Ovary (tissue), 7 donors: ENCODE measurements at regions not wholly inside any gene's neighbourhood (a gene's known extent, or its start where the extent isn't known, plus 50 kb on each side); places are given as distances from the start of the nearest gene placed in this dataset.

Experiments
- DNase-seq, 5 donors: peaks; one replicate each; pipeline ENCODE4 v3.0.0-alpha.2; 2019 to 2020
- H3K27ac ChIP-seq, 2 donors: fragments of 200-600 bp; one replicate each; pipeline versions ENCODE4 v1.5.1 to v1.8.0; 2019 to 2022
- H3K27me3 ChIP-seq: fragments of 200-600 bp; one replicate; pipeline ENCODE4 v1.8.0; 2022
- H3K36me3 ChIP-seq: fragments of 200-600 bp; sonication (generic); one replicate; pipeline ENCODE4 v1.5.1; 2019
- H3K4me1 ChIP-seq: one replicate; pipeline ENCODE4 v1.8.1; 2013; ENCODE audit warnings: mild to moderate bottlenecking, moderate library complexity; ENCODE audit not compliant: insufficient read depth
- H3K4me3 ChIP-seq: fragments of 200-600 bp; sonication (generic); one replicate; pipeline ENCODE4 v1.5.1; 2017
- H3K9me3 ChIP-seq, 2 donors: fragments of 200-600 bp in 1 of 2; sonication (generic) in 1 of 2; one replicate each; pipeline versions ENCODE4 v1.5.1 to v1.8.1; 2013 to 2019; ENCODE audit warnings: mild to moderate bottlenecking in 1 of 2, moderate library complexity in 1 of 2
- EP300 ChIP-seq: sonication (generic); formaldehyde crosslinking; IDR thresholded peaks from one replicate; pipeline ENCODE4 v1.6.1; 2017; ENCODE audit warnings: antibody characterized with exemption
- POLR2A ChIP-seq: fragments of 450-650 bp; IDR thresholded peaks from one replicate; pipeline ENCODE4 v1.6.1; 2017; ENCODE audit warnings: antibody characterized with exemption, mild to moderate bottlenecking, moderate library complexity
- WGBS, 3 donors: extraction: QIAGEN DNeasy Blood & Tissue Kit in 1 of 3; methylation state at CpG; one replicate each; pipeline versions ENCODE4 v1.1.5 to v1.1.7; 2013 to 2017; 5-methylcytosine and 5-hydroxymethylcytosine counted together
- intact Hi-C, 4 donors: fragments of 100-400 bp; cut with DNase I; formaldehyde crosslinking; loops; one replicate each; pipeline versions ENCODE4 v1.11.0 to v1.15.1; 2022 to 2023
- TF ChIP-seq, protein P1 (sequence below), 3 donors: fragments of 450-650 bp in 2 of 3; fragments of 200-600 bp in 1 of 3; IDR thresholded peaks; one replicate each; pipeline versions ENCODE4 v1.5.1 to v1.8.0; 2016 to 2022; ENCODE audit warnings: antibody characterized with exemption in 3 of 3, mild to moderate bottlenecking in 1 of 3
- donor health status: DM: no; HTN: no; CAD: no; lungs with moderate emphysema.
- donor health status: DM: no; HTN: no; CAD: no.
- donor health status: Bipolar disorder and iron deficiency.
- donor health status: DM: no; HTN: no; CAD: no.
- donor health status: DM: yes; HTN: yes; CAD: no.

DNA sequence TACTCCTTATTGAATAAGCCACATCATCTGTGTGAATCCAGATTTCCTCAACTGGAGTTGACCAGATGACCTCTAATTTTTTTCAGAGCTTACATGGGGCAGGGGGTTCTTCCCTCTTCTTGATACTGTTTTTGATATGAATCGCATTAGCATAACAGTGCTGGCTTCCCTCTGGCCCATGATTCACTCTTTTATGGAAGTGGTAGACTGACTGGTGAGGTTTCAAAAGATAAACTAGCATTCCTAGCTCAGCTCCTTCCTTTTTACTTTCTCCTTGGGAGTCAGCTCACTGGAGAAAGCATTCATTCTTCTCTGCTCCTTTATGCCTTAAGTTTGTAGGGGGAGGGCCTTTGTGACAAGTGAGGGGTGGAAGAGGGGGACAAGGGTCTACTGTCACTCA, 161.0 kb upstream of the FGF13 start:
- H3K4me3 ChIP-seq = no peak overlapping the region
- H3K27ac ChIP-seq = no peak overlapping the region
- WGBS, 3 donors = 44 to 75% (median 66%) methylated on average over 1 of the region's 1 CpG
- no peak for DNase-seq
- H3K9me3 ChIP-seq = no peaks in the 10 kb centered on the region
- no peak for TF ChIP-seq EP300
- TF ChIP-seq POLR2A = no peak
- TF ChIP-seq, protein P1, sequence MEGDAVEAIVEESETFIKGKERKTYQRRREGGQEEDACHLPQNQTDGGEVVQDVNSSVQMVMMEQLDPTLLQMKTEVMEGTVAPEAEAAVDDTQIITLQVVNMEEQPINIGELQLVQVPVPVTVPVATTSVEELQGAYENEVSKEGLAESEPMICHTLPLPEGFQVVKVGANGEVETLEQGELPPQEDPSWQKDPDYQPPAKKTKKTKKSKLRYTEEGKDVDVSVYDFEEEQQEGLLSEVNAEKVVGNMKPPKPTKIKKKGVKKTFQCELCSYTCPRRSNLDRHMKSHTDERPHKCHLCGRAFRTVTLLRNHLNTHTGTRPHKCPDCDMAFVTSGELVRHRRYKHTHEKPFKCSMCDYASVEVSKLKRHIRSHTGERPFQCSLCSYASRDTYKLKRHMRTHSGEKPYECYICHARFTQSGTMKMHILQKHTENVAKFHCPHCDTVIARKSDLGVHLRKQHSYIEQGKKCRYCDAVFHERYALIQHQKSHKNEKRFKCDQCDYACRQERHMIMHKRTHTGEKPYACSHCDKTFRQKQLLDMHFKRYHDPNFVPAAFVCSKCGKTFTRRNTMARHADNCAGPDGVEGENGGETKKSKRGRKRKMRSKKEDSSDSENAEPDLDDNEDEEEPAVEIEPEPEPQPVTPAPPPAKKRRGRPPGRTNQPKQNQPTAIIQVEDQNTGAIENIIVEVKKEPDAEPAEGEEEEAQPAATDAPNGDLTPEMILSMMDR (IDR thresholded peaks at IDR 0.05) = no peak
- no peaks in the 10 kb centered on the region for H3K27me3 ChIP-seq
- intact Hi-C loops = no loop called here
- H3K36me3 ChIP-seq = no peaks in the 10 kb centered on the region
- no peaks in the 10 kb centered on the region for H3K4me1 ChIP-seq

DNA sequence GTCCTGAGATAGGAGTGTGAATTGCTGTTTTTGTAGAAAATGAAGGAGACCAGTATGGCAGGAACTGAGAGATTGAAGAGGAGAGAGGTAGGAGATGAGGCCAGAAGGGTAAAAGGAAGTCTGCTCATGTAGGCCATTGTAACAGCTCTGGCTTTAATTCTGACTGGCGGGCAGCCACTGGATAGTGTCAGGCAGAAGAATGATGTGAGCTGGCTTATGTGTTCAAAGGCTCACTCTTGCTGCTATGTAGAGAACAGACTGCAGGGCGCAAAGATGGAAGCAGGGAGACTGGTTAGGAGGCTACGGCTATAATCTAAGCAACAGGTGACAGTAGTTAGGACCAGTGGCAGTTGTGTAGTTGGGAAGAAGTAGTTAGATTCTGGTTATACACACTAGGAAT, 160.2 kb upstream of the FGF13 start:
- 73 to 85% (median 84%) methylated on average over 3 of the region's 3 CpGs for WGBS, 3 donors

DNA sequence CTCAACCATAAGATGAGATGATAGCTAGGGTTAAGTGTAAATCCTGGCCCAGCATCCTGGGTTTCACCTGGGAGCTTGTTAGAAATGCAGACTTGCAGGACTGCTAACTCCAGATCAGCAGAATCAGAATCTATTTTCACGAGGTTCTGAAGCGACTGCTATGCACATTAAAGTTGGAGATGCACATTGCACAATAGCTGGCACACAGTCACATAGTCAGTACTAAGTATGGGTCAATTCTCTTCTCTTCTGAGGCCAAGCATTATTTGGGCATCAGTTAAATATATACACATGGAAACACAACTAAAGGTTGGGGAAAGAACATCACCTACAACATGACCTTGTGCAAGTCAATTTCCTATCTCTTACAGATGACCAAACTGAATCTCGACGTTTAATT, 155.1 kb upstream of the FGF13 start:
- 68 to 75% (median 70%) methylated on average over 4 of the region's 4 CpGs for WGBS, 3 donors
- H3K36me3 ChIP-seq = no peaks in the 10 kb centered on the region
- no peak for DNase-seq

More for the DNA sequence above, 160.2 kb upstream of the FGF13 start:
- H3K4me3 ChIP-seq = no peak overlapping the region
- no peak overlapping the region for H3K27ac ChIP-seq
- no peak for TF ChIP-seq POLR2A
- TF ChIP-seq EP300 = no peak
- TF ChIP-seq, protein P1 (IDR thresholded peaks at IDR 0.05) = no peak
- no peak for DNase-seq
- no peaks in the 10 kb centered on the region for H3K9me3 ChIP-seq
- intact Hi-C loops = no loop called here
- H3K36me3 ChIP-seq = no peaks in the 10 kb centered on the region
- no peaks in the 10 kb centered on the region for H3K27me3 ChIP-seq
- no peaks in the 10 kb centered on the region for H3K4me1 ChIP-seq

GRCh38 chrX:138865093-138865649, 153.7 kb upstream of the FGF13 start:
- Histone ChIP-seq H3K4me3 (no peak overlapping the region), H3K9me3 (no peaks in the 10 kb centered on the region), H3K27me3 (no peaks in the 10 kb centered on the region), H3K4me1 (no peaks in the 10 kb centered on the region), H3K27ac (no peak overlapping the region), H3K36me3 (no peaks in the 10 kb centered on the region)
- WGBS, 3 donors = 70 to 78% (median 70%) methylated on average over 6 of the region's 6 CpGs
- no peak for TF ChIP-seq POLR2A
- no peak for TF ChIP-seq EP300
- TF ChIP-seq, protein P1 (IDR thresholded peaks at IDR 0.05) = no peak
- no peak for DNase-seq
- intact Hi-C loops = no loop called here

More for the DNA sequence above, 155.1 kb upstream of the FGF13 start:
- H3K4me1 ChIP-seq = no peaks in the 10 kb centered on the region
- intact Hi-C loops = no loop called here
- H3K4me3 ChIP-seq = no peak overlapping the region
- TF ChIP-seq EP300 (no peak), POLR2A (no peak)
- TF ChIP-seq, protein P1 (IDR thresholded peaks at IDR 0.05) = no peak
- H3K27me3 ChIP-seq = no peaks in the 10 kb centered on the region
- H3K27ac ChIP-seq = no peak overlapping the region
- H3K9me3 ChIP-seq = no peaks in the 10 kb centered on the region
